ENCODE measurements at regions not wholly inside any gene's neighbourhood (a gene's known extent, or its start where the extent isn't known, plus 50 kb on each side); places are given as distances from the start of the nearest gene placed in this dataset.

DNA sequence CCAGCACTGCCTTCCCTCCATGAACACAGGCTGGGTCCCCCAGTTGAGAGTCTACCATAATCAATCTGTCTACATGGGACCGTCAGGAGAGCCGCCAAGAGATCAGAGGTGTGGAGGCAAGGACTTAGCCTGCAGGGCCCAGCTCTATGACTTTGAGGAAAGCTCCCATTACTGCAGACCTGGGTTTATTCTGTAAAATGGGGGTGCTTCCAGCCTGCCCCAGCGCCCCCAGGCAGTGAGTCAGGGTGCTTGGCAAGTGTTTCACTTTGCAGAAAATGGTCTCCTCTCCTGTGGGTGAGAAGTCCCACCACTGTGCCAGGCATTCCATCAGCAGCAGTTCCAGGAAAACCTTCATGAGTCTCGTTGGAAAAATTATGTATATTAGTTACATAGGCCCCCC is 75.5 kb upstream of the VSTM2B start:
- Histone ChIP-seq H3K4me1 (replicated peaks in 1 of 4; ENCODE audit: control insufficient read depth in 3 of 4, insufficient read depth in 4 of 4, low read length in 3 of 4) (no peaks in the 10 kb centered on the region), H2BK20ac (ENCODE audit: low read length) (no peak overlapping the region), H3K14ac (ENCODE audit: insufficient read length) (no peak overlapping the region), H3K79me1 (ENCODE audit: low read depth, low read length) (no peaks in the 10 kb centered on the region), H3K9ac (replicated peaks in 1 of 4; ENCODE audit: extremely low read depth in 1 of 4, low read depth in 3 of 4, low read length in 3 of 4) (no peak overlapping the region), H4K8ac (ENCODE audit: extremely low read depth, insufficient read depth, low read length) (no peak overlapping the region), H4K91ac (replicated peaks; ENCODE audit: insufficient read length, low read length) (no peak overlapping the region), H4K20me1 (replicated peaks in 1 of 2; ENCODE audit: control insufficient read depth in 1 of 2, insufficient read depth in 2 of 2, low read length in 2 of 2) (no peaks in the 10 kb centered on the region), H2AFZ (ENCODE audit: low read length) (no peak overlapping the region), H3K9me3 (ENCODE audit: insufficient read depth in 2 of 2, low read depth in 1 of 2, low read length in 1 of 2) (no peaks in the 10 kb centered on the region), H4K5ac (ENCODE audit: insufficient read length, low read depth, low read length) (no peak overlapping the region), H3K4ac (replicated peaks; ENCODE audit: insufficient read length, low read depth, low read length) (no peak overlapping the region), H2BK15ac (ENCODE audit: low read length) (no peak overlapping the region), H3K56ac (replicated peaks; ENCODE audit: insufficient read length, low read depth, low read length) (no peak overlapping the region), H3K23ac (ENCODE audit: insufficient read length) (no peak overlapping the region), H2BK120ac (replicated peaks; ENCODE audit: low read depth, low read length) (no peak overlapping the region), H3K79me2 (ENCODE audit: control insufficient read depth in 1 of 2, insufficient read depth in 2 of 2, low read length in 2 of 2) (no peaks in the 10 kb centered on the region), H3K4me2 (ENCODE audit: insufficient read depth in 1 of 2, low read depth in 2 of 2, low read length in 2 of 2) (no peak overlapping the region), H2AK5ac (ENCODE audit: low read depth, low read length) (no peak overlapping the region), H3K4me3 (ENCODE audit: extremely low read depth in 1 of 4, insufficient read depth in 2 of 4, low read depth in 3 of 4, low read length in 4 of 4) (no peak overlapping the region), H3K27me3 (replicated peaks in 1 of 4; ENCODE audit: control insufficient read depth in 3 of 4, extremely low read depth in 1 of 4, insufficient read depth in 3 of 4, low read length in 3 of 4) (no peaks in the 10 kb centered on the region), H2BK12ac (ENCODE audit: low read depth, low read length) (no peak overlapping the region), H3K27ac (ENCODE audit: low read depth, low read length) (no peak overlapping the region), H3K36me3 (ENCODE audit: control insufficient read depth in 2 of 4, insufficient read depth in 4 of 4, low read length in 3 of 4) (no peaks in the 10 kb centered on the region), H2BK5ac (ENCODE audit: low read depth, low read length) (no peak overlapping the region), H3K18ac (ENCODE audit: extremely low read depth, low read length) (no peak overlapping the region), H3K23me2 (ENCODE audit: low read depth, low read length) (no peaks in the 10 kb centered on the region)
- 84% methylated on average over 4 of the region's 4 CpGs; no CpG with 5 or more reads in 1 of the 2 experiments for WGBS, 2 experiments (ENCODE audit: extremely low coverage in 1 of 2, insufficient coverage in 1 of 2, insufficient read length in 1 of 2, insufficient replicate concordance in 2 of 2, low coverage in 1 of 2, low lambda C conversion rate in 2 of 2, missing lambda C conversion rate in 1 of 2)
- CTCF ChIA-PET (ENCODE audit: partially characterized antibody) = no interaction called here
- POLR2A ChIA-PET (ENCODE audit: partially characterized antibody) = no interaction called here
- FAIRE-seq (no peak), DNase-seq (ENCODE audit: low read depth in 1 of 2, low spot score in 2 of 2) (no peak)
- TF ChIP-seq HDAC6 (IDR thresholded peaks at IDR 0.05; ENCODE audit: low read depth, low read length) (no peak), YY1 (IDR thresholded peaks at IDR 0.05; ENCODE audit: low read depth, low read length) (no peak), PHF8 (conservative IDR thresholded peaks at IDR 0.05; ENCODE audit: low read depth, low read length) (no peak), EGR1 (IDR thresholded peaks at IDR 0.05; ENCODE audit: borderline replicate concordance, low read depth, low read length) (no peak), HDAC2 (IDR thresholded peaks at IDR 0.05; ENCODE audit: borderline replicate concordance in 1 of 2, low read depth in 2 of 2, low read length in 2 of 2) (no peak), SP1 (IDR thresholded peaks at IDR 0.05; ENCODE audit: low read depth, low read length) (no peak), SIRT6 (IDR thresholded peaks at IDR 0.05; ENCODE audit: low read length) (no peak), CBX5 (IDR thresholded peaks at IDR 0.05; ENCODE audit: low read depth, low read length) (no peak)
